GM12878 (cell line): ENCODE measurements at regions not wholly inside any gene's neighbourhood (a gene's known extent, or its start where the extent isn't known, plus 50 kb on each side); places are given as distances from the start of the nearest gene placed in this dataset.

ENCODE experiments used
- ATAC-seq: fragments of 200-7000 bp; cut with Tn5 transposase; 3 replicates; pipeline ENCODE4 v1.9.1; 2020; ENCODE audit warnings: mild to moderate bottlenecking, moderate library complexity
- BruUV-seq: library from RNA; stranded (reverse); fragments of 400-500 nt; replicated peaks from 2 replicates; lab custom pipeline; 2021; lab: Mats Ljungman, UMichigan
- CTCF ChIA-PET: fragments of 300-600 bp; sonication (Branson Sonifier 250); formaldehyde crosslinking; extraction: SDS; loops from one replicate; lab custom pipeline; 2021; ENCODE audit warnings: inconsistent platforms; lab: Yijun Ruan, JAX
- POLR2A ChIA-PET: fragments of 350-600 bp; formaldehyde crosslinking; extraction: SDS; loops from one replicate; lab custom pipeline; 2021; ENCODE audit warnings: inconsistent platforms; lab: Charles Lee
- RAD21 ChIA-PET: fragments of 300-600 bp; sonication (Branson Sonifier 250); formaldehyde crosslinking; loops from one replicate; lab custom pipeline; 2023; ENCODE audit warnings: antibody characterized with exemption; ENCODE audit not compliant: unreplicated experiment; lab: Charles Lee
- SMC1A ChIA-PET: fragments of 300-600 bp; sonication (Branson Sonifier 250); formaldehyde crosslinking; loops from one replicate; lab custom pipeline; 2023; ENCODE audit not compliant: unreplicated experiment, uncharacterized antibody; lab: Charles Lee
- DNase-seq: peaks from one replicate; pipeline ENCODE4 v3.0.0-alpha.2; 2011; ENCODE audit warnings: low read depth, low spot score
- FAIRE-seq: peaks from 3 replicates; lab custom pipeline; 2011; peaks lifted over from hg19 to GRCh38; lab: Jason Lieb, UNC
- H2AFZ ChIP-seq: 2 replicates; pipeline ENCODE4 v1.6.0; 2011; ENCODE audit warnings: low read depth, low read length, control low read depth; ENCODE audit not compliant: control insufficient read depth
- H3K27ac ChIP-seq: 2 replicates; pipeline ENCODE4 v1.5.1; 2011; ENCODE audit warnings: control low read depth; ENCODE audit not compliant: control insufficient read depth, insufficient read depth
- H3K27me3 ChIP-seq, 2 experiments: replicated peaks in 1 of 2; 2 replicates each; pipeline versions ENCODE4 v1.6.0 to v1.6.1; 2011; ENCODE audit warnings: low read length in 1 of 2; ENCODE audit not compliant: control insufficient read depth in 2 of 2, insufficient read depth in 2 of 2
- H3K36me3 ChIP-seq, 2 experiments: 2 replicates each; pipeline ENCODE4 v1.5.1; 2011; ENCODE audit warnings: low read length in 1 of 2; ENCODE audit not compliant: control insufficient read depth in 2 of 2, insufficient read depth in 2 of 2
- H3K4me1 ChIP-seq: 2 replicates; pipeline ENCODE4 v1.6.1; 2011; ENCODE audit warnings: mild to moderate bottlenecking, low read length, moderate library complexity, mixed read lengths; ENCODE audit not compliant: control insufficient read depth, insufficient read depth
- H3K4me2 ChIP-seq: 2 replicates; pipeline ENCODE4 v1.6.0; 2011; ENCODE audit warnings: control low read depth; ENCODE audit not compliant: control insufficient read depth, insufficient read depth
- H3K4me3 ChIP-seq: fragments of 200-600 bp; sonication (generic); 2 replicates; pipeline ENCODE4 v1.5.1; 2016
- H3K79me2 ChIP-seq: 2 replicates; pipeline ENCODE4 v1.6.0; 2011; ENCODE audit warnings: low read length; ENCODE audit not compliant: control insufficient read depth, insufficient read depth
- H3K9ac ChIP-seq: 2 replicates; pipeline ENCODE4 v1.8.0; 2011; ENCODE audit warnings: low read length, control low read depth, mixed read lengths; ENCODE audit not compliant: control insufficient read depth, insufficient read depth
- H3K9me3 ChIP-seq: replicated peaks from 3 replicates; pipeline ENCODE4 v1.5.1; 2011; ENCODE audit warnings: mild to moderate bottlenecking, low read length; ENCODE audit not compliant: control insufficient read depth, insufficient read depth
- H4K20me1 ChIP-seq: 2 replicates; pipeline ENCODE4 v1.6.0; 2011; ENCODE audit not compliant: control insufficient read depth, insufficient read depth
- FOXK2 ChIP-seq: fragments of 450-650 bp; IDR thresholded peaks from 2 replicates; pipeline ENCODE4 v1.6.1; 2017; ENCODE audit warnings: mild to moderate bottlenecking, moderate library complexity
- MYB ChIP-seq: fragments of 150-350 bp; IDR thresholded peaks from 2 replicates; pipeline ENCODE4 v1.6.1; 2014; ENCODE audit warnings: mild to moderate bottlenecking, low read depth, low read length, borderline replicate concordance
- NFXL1 ChIP-seq: fragments of 450-650 bp; IDR thresholded peaks from 2 replicates; pipeline ENCODE4 v1.6.1; 2017; ENCODE audit warnings: antibody characterized with exemption, mild to moderate bottlenecking, borderline replicate concordance
- POLR2A ChIP-seq: IDR thresholded peaks from 2 replicates; pipeline ENCODE4 v1.6.1; 2011; ENCODE audit warnings: low read depth, mild to moderate bottlenecking, low read length
- RBBP5 ChIP-seq: fragments of 200-600 bp; sonication (generic); conservative IDR thresholded peaks from 2 replicates; pipeline ENCODE4 v1.6.1; 2016
- SIN3A ChIP-seq: IDR thresholded peaks from 2 replicates; pipeline ENCODE4 v1.6.1; 2012; ENCODE audit warnings: low read depth, low read length, improper control_type of control experiment
- SREBF2 ChIP-seq: IDR thresholded peaks from 2 replicates; pipeline ENCODE4 v1.6.1; 2012; ENCODE audit warnings: mild to moderate bottlenecking, low read length
- SRF ChIP-seq, 2 experiments: IDR thresholded peaks; 2 replicates each; pipeline ENCODE4 v1.6.1; 2011; ENCODE audit warnings: low read depth in 2 of 2, low read length in 2 of 2, mild to moderate bottlenecking in 1 of 2, moderate library complexity in 1 of 2
- TAF1 ChIP-seq: IDR thresholded peaks from 2 replicates; pipeline ENCODE4 v1.6.1; 2011; ENCODE audit warnings: mild to moderate bottlenecking, low read depth, low read length, borderline replicate concordance
- TCF12 ChIP-seq: IDR thresholded peaks from 2 replicates; pipeline ENCODE4 v1.6.1; 2011; ENCODE audit warnings: low read depth, mild to moderate bottlenecking, low read length
- ZNF274 ChIP-seq: IDR thresholded peaks from one replicate; pipeline ENCODE4 v1.8.0; 2011; ENCODE audit not compliant: insufficient read length, insufficient read depth
- ZNF687 ChIP-seq: fragments of 450-650 bp; IDR thresholded peaks from 2 replicates; pipeline ENCODE4 v1.6.1; 2017; ENCODE audit warnings: mild to moderate bottlenecking, moderate library complexity
- WGBS: methylation state at CpG from one replicate; pipeline ENCODE4 v1.1.6; 2016; ENCODE audit warnings: low lambda C conversion rate; ENCODE audit not compliant: insufficient replicate concordance, insufficient coverage; ENCODE audit errors: missing lambda C conversion rate; 5-methylcytosine and 5-hydroxymethylcytosine counted together
- in situ Hi-C: fragments of 300-500 bp; cut with MboI; formaldehyde crosslinking; loops from 9 replicates; pipeline ENCODE4 v1.14.3; 2018; ENCODE audit warnings: mixed read lengths
- intact Hi-C: fragments of 100-400 bp; cut with micrococcal nuclease; formaldehyde crosslinking; loops from one replicate; pipeline ENCODE4 v1.14.2; 2022; ENCODE audit not compliant: unreplicated experiment
- TF ChIP-seq, protein P1 (sequence below): IDR thresholded peaks from 2 replicates; pipeline ENCODE4 v1.6.1; 2012; ENCODE audit warnings: improper control_type of control experiment, low read depth, low read length; ENCODE audit not compliant: insufficient replicate concordance

DNA sequence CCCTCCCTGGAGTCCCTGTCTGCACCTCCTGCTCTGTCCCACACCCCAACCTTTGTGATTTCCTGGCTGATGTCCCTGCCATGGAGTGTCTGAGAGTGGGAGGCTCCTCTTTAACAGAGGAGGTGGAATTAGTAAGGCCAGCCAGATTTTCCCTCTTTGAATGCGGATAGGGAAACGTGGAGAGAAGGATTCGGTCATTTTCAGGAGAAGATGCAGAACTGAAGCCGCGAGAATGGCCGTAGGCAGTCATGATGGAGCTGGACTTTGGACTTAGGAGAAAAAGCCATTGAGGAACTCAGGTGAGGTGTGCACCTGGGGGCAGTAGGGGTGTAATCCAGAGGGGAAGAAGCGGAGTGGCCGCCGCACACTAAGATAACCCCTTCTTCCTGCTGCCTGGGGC, 138.1 kb upstream of the ATP10A start (continued):
- TF ChIP-seq ZNF687 (no peak), POLR2A (no peak), NFXL1 (no peak), FOXK2 (no peak), RBBP5 (no peak), SRF (IDR thresholded peaks at IDR 0.05; ENCODE audit: low read depth in 2 of 2, low read length in 2 of 2) (no peak), ZNF274 (no peak)
- TF ChIP-seq, all 136 proteins: peak for 0

DNA sequence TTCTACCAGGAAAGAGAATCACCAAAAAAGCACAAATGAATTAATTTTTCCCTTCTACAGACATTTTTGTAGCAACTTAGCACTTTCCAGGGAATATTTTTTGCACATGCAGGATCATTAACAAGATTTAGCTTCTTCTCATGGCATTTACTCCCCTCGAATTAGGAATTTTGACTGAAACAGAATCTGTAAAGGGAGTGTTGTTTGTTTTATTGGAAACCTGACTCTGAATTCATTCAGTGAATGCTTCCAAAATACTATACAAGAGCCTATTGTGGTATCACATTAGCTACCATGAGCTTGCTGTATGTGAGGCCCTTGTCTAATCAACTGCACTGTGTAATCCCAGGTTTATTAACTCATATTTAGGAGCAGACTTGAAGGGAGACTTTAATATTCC, 130.4 kb upstream of the ATP10A start:
- TF ChIP-seq, protein P1, sequence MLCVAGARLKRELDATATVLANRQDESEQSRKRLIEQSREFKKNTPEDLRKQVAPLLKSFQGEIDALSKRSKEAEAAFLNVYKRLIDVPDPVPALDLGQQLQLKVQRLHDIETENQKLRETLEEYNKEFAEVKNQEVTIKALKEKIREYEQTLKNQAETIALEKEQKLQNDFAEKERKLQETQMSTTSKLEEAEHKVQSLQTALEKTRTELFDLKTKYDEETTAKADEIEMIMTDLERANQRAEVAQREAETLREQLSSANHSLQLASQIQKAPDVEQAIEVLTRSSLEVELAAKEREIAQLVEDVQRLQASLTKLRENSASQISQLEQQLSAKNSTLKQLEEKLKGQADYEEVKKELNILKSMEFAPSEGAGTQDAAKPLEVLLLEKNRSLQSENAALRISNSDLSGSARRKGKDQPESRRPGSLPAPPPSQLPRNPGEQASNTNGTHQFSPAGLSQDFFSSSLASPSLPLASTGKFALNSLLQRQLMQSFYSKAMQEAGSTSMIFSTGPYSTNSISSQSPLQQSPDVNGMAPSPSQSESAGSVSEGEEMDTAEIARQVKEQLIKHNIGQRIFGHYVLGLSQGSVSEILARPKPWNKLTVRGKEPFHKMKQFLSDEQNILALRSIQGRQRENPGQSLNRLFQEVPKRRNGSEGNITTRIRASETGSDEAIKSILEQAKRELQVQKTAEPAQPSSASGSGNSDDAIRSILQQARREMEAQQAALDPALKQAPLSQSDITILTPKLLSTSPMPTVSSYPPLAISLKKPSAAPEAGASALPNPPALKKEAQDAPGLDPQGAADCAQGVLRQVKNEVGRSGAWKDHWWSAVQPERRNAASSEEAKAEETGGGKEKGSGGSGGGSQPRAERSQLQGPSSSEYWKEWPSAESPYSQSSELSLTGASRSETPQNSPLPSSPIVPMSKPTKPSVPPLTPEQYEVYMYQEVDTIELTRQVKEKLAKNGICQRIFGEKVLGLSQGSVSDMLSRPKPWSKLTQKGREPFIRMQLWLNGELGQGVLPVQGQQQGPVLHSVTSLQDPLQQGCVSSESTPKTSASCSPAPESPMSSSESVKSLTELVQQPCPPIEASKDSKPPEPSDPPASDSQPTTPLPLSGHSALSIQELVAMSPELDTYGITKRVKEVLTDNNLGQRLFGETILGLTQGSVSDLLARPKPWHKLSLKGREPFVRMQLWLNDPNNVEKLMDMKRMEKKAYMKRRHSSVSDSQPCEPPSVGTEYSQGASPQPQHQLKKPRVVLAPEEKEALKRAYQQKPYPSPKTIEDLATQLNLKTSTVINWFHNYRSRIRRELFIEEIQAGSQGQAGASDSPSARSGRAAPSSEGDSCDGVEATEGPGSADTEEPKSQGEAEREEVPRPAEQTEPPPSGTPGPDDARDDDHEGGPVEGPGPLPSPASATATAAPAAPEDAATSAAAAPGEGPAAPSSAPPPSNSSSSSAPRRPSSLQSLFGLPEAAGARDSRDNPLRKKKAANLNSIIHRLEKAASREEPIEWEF, result no peak
- TF ChIP-seq SREBF2 (no peak), TAF1 (no peak), MYB (no peak), TCF12 (no peak), FOXK2 (no peak), SIN3A (no peak)

More for the DNA sequence above, 130.4 kb upstream of the ATP10A start:
- H2AFZ ChIP-seq, result no peak overlapping the region
- CTCF ChIA-PET, result no interaction called here
- H3K79me2 ChIP-seq, result no peaks in the 10 kb centered on the region
- H3K27me3 ChIP-seq, result no peaks in the 10 kb centered on the region
- H3K4me3 ChIP-seq, result no peak overlapping the region
- no peak for FAIRE-seq
- in situ Hi-C loops (no loop called here), intact Hi-C loops (no loop called here)
- H3K36me3 ChIP-seq, result no peaks in the 10 kb centered on the region
- POLR2A ChIA-PET, result no interaction called here
- H3K9me3 ChIP-seq, result no peaks in the 10 kb centered on the region; the same call in 2 of the 3 replicates
- no peaks in the 10 kb centered on the region for H3K4me1 ChIP-seq
- no TSS peak for BruUV-seq
- H3K27ac ChIP-seq, result no peak overlapping the region
- SMC1A ChIA-PET, result no interaction called here
- ATAC-seq, result no peak
- no peak overlapping the region for H3K4me2 ChIP-seq
- no peak for DNase-seq
- no peak overlapping the region for H3K9ac ChIP-seq
- RAD21 ChIA-PET, result no interaction called here
- no peaks in the 10 kb centered on the region for H4K20me1 ChIP-seq
- WGBS, result 7% methylated on average over 1 of the region's 1 CpG
